ENCODE measurements at regions not wholly inside any gene's neighbourhood (a gene's known extent, or its start where the extent isn't known, plus 50 kb on each side); places are given as distances from the start of the nearest gene placed in this dataset.

- H3K9ac ChIP-seq (ENCODE audit: low read length), result no peak overlapping the region
- no peaks in the 10 kb centered on the region for H3F3A ChIP-seq (ENCODE audit: insufficient read depth, low read length)
- H3K4me3 ChIP-seq (ENCODE audit: low read length), result no peak overlapping the region
- H3K4me2 ChIP-seq (ENCODE audit: low read depth, low read length), result no peak overlapping the region
- no peaks in the 10 kb centered on the region for H3K9me2 ChIP-seq (replicated peaks; ENCODE audit: insufficient read depth, low read length)
- no peaks in the 10 kb centered on the region for H3K79me2 ChIP-seq (ENCODE audit: low read length)
- H3K36me3 ChIP-seq (replicated peaks; ENCODE audit: insufficient read depth, low read length), result no peaks in the 10 kb centered on the region
- no peak overlapping the region for H3K27ac ChIP-seq (ENCODE audit: low read length)
- no peaks in the 10 kb centered on the region for H3K9me3 ChIP-seq (replicated peaks; ENCODE audit: insufficient read depth, low read length)
- H3K4me1 ChIP-seq (ENCODE audit: low read length), result no peaks in the 10 kb centered on the region
- no peaks in the 10 kb centered on the region for H3K27me3 ChIP-seq (replicated peaks; ENCODE audit: insufficient read depth, low read length)
- DNase-seq, result no peak
- H4K20me1 ChIP-seq (ENCODE audit: insufficient read depth, low read length), result no peaks in the 10 kb centered on the region
- TF ChIP-seq EZH2 (optimal IDR thresholded peaks at IDR 0.05; ENCODE audit: low read depth, low read length), result no peak
- no peak for TF ChIP-seq EZH2phosphoT487 (IDR thresholded peaks at IDR 0.05; ENCODE audit: low read length)
- no peak for TF ChIP-seq CTCF (IDR thresholded peaks at IDR 0.05; ENCODE audit: low read length)
- H2AFZ ChIP-seq (ENCODE audit: low read length), result no peak overlapping the region
Observed at GRCh38 chr1:209232759-209233158, 350.8 kb upstream of the CAMK1G start.

- Histone ChIP-seq H3K79me2 (ENCODE audit: low read length) (no peaks in the 10 kb centered on the region), H3F3A (ENCODE audit: insufficient read depth, low read length) (no peaks in the 10 kb centered on the region)
Observed at GRCh38 chr1:209235166-209235565, 348.3 kb upstream of the CAMK1G start.

GRCh38 chr1:209238356-209238755, 345.2 kb upstream of the CAMK1G start:
- H3K9ac ChIP-seq (ENCODE audit: low read length), result no peak overlapping the region
- no peaks in the 10 kb centered on the region for H3K36me3 ChIP-seq (replicated peaks; ENCODE audit: insufficient read depth, low read length)
- TF ChIP-seq EZH2 (optimal IDR thresholded peaks at IDR 0.05; ENCODE audit: low read depth, low read length) (no peak), CTCF (IDR thresholded peaks at IDR 0.05; ENCODE audit: low read length) (no peak), EZH2phosphoT487 (IDR thresholded peaks at IDR 0.05; ENCODE audit: low read length) (no peak)
- H3K4me2 ChIP-seq (ENCODE audit: low read depth, low read length), result no peak overlapping the region
- no peaks in the 10 kb centered on the region for H3K27me3 ChIP-seq (replicated peaks; ENCODE audit: insufficient read depth, low read length)
- no peak for DNase-seq
- no peak overlapping the region for H3K4me3 ChIP-seq (ENCODE audit: low read length)
- no peaks in the 10 kb centered on the region for H3K79me2 ChIP-seq (ENCODE audit: low read length)
- H3K4me1 ChIP-seq (ENCODE audit: low read length), result no peaks in the 10 kb centered on the region
- no peak overlapping the region for H3K27ac ChIP-seq (ENCODE audit: low read length)
- H3K9me3 ChIP-seq (replicated peaks; ENCODE audit: insufficient read depth, low read length), result no peaks in the 10 kb centered on the region
- H4K20me1 ChIP-seq (ENCODE audit: insufficient read depth, low read length), result no peaks in the 10 kb centered on the region
- no peaks in the 10 kb centered on the region for H3K9me2 ChIP-seq (replicated peaks; ENCODE audit: insufficient read depth, low read length)
- no peaks in the 10 kb centered on the region for H3F3A ChIP-seq (ENCODE audit: insufficient read depth, low read length)
- no peak overlapping the region for H2AFZ ChIP-seq (ENCODE audit: low read length)

More at GRCh38 chr1:209235166-209235565, 348.3 kb upstream of the CAMK1G start:
- H2AFZ ChIP-seq (ENCODE audit: low read length), result no peak overlapping the region
- H3K9me3 ChIP-seq (replicated peaks; ENCODE audit: insufficient read depth, low read length), result no peaks in the 10 kb centered on the region
- H3K27me3 ChIP-seq (replicated peaks; ENCODE audit: insufficient read depth, low read length), result no peaks in the 10 kb centered on the region
- no peaks in the 10 kb centered on the region for H4K20me1 ChIP-seq (ENCODE audit: insufficient read depth, low read length)
- TF ChIP-seq EZH2 (optimal IDR thresholded peaks at IDR 0.05; ENCODE audit: low read depth, low read length) (no peak), CTCF (IDR thresholded peaks at IDR 0.05; ENCODE audit: low read length) (no peak), EZH2phosphoT487 (IDR thresholded peaks at IDR 0.05; ENCODE audit: low read length) (no peak)
- no peak overlapping the region for H3K27ac ChIP-seq (ENCODE audit: low read length)
- no peaks in the 10 kb centered on the region for H3K36me3 ChIP-seq (replicated peaks; ENCODE audit: insufficient read depth, low read length)
- H3K9me2 ChIP-seq (replicated peaks; ENCODE audit: insufficient read depth, low read length), result no peaks in the 10 kb centered on the region
- H3K9ac ChIP-seq (ENCODE audit: low read length), result no peak overlapping the region
- H3K4me1 ChIP-seq (ENCODE audit: low read length), result no peaks in the 10 kb centered on the region
- H3K4me3 ChIP-seq (ENCODE audit: low read length), result no peak overlapping the region
- no peak overlapping the region for H3K4me2 ChIP-seq (ENCODE audit: low read depth, low read length)
- no peak for DNase-seq

All from MM.1S (cell line).